Left lobe of liver (tissue), 2 donors: ENCODE measurements at regions not wholly inside any gene's neighbourhood (a gene's known extent, or its start where the extent isn't known, plus 50 kb on each side); places are given as distances from the start of the nearest gene placed in this dataset.

ENCODE experiments used
- ATAC-seq: fragments of 200-7000 bp; cut with Tn5 transposase; one replicate; pipeline ENCODE4 v1.9.1; 2020; ENCODE audit warnings: mild to moderate bottlenecking, moderate library complexity
- DNase-seq: peaks from one replicate; pipeline ENCODE4 v3.0.0-alpha.2; 2020; ENCODE audit warnings: low spot score
- donor health status: DM: no; HTN: no; CAD: no; lungs with moderate emphysema.
- donor health status: DM: no; HTN: yes; CAD: no.

GRCh38 chr10:106520698-106521097 is 643.8 kb downstream of the SORCS1 start:
- DNase-seq (no peak), ATAC-seq (no peak)

GRCh38 chr10:106519376-106520030 is 645.0 kb downstream of the SORCS1 start:
- ATAC-seq (no peak), DNase-seq (no peak)

- DNase-seq (no peak), ATAC-seq (no peak)
Observed at GRCh38 chr10:106515206-106515790, 649.2 kb downstream of the SORCS1 start.

GRCh38 chr10:106513352-106513771 is 651.1 kb downstream of the SORCS1 start:
- no peak for DNase-seq
- ATAC-seq = no peak

- no peak for DNase-seq
- no peak for ATAC-seq
Observed at GRCh38 chr10:106511917-106512316, 652.6 kb downstream of the SORCS1 start.

- DNase-seq = no peak
- ATAC-seq = no peak
Observed at GRCh38 chr10:106508950-106509349, 655.6 kb downstream of the SORCS1 start.

GRCh38 chr10:106506526-106507283 is 657.8 kb downstream of the SORCS1 start:
- ATAC-seq (no peak), DNase-seq (no peak)

- ATAC-seq (no peak), DNase-seq (no peak)
Observed at GRCh38 chr10:106504536-106504935, 660.0 kb downstream of the SORCS1 start.

GRCh38 chr10:106502641-106503040 is 661.9 kb downstream of the SORCS1 start:
- DNase-seq (no peak), ATAC-seq (no peak)

GRCh38 chr10:106500925-106501525 is 663.5 kb downstream of the SORCS1 start:
- ATAC-seq = no peak
- no peak for DNase-seq

- ATAC-seq (peak; percentile 34), DNase-seq (no peak)
Observed at GRCh38 chr10:106500041-106500924, 664.2 kb downstream of the SORCS1 start.

- ATAC-seq (peak; percentile 62), DNase-seq (peak; percentile 63)
Observed at GRCh38 chr10:106499448-106499847, 665.1 kb downstream of the SORCS1 start.

- ATAC-seq (peak; percentile 77), DNase-seq (no peak)
Observed at GRCh38 chr10:106498675-106499074, 665.8 kb downstream of the SORCS1 start.

- DNase-seq = no peak
- ATAC-seq = no peak
Observed at GRCh38 chr10:106495931-106496330, 668.6 kb downstream of the SORCS1 start.

GRCh38 chr10:106493751-106494150 is 670.8 kb downstream of the SORCS1 start:
- DNase-seq (no peak), ATAC-seq (no peak)

GRCh38 chr10:106493226-106493625 is 671.3 kb downstream of the SORCS1 start:
- ATAC-seq (no peak), DNase-seq (no peak)

GRCh38 chr10:106487726-106488125 is 676.8 kb downstream of the SORCS1 start:
- ATAC-seq = no peak

GRCh38 chr10:106481598-106482275 is 682.8 kb downstream of the SORCS1 start:
- DNase-seq = no peak
- ATAC-seq = no peak

More at GRCh38 chr10:106487726-106488125, 676.8 kb downstream of the SORCS1 start:
- DNase-seq = no peak

GRCh38 chr10:106479636-106480035 is 684.9 kb downstream of the SORCS1 start:
- DNase-seq = no peak
- ATAC-seq = no peak

GRCh38 chr10:106474876-106475275 is 689.6 kb downstream of the SORCS1 start:
- DNase-seq (no peak), ATAC-seq (no peak)
